GM21447 (cell line): ENCODE measurements at regions not wholly inside any gene's neighbourhood (a gene's known extent, or its start where the extent isn't known, plus 50 kb on each side); places are given as distances from the start of the nearest gene placed in this dataset.
A peak's percentile ranks its signal among the peaks of the same experiment; 100 is the strongest.

Experiments used
- ATAC-seq: cut with Tn5 transposase; IDR thresholded peaks from one replicate; pipeline ENCODE4 v1.9.1; 2021; ENCODE audit not compliant: unreplicated experiment

DNA sequence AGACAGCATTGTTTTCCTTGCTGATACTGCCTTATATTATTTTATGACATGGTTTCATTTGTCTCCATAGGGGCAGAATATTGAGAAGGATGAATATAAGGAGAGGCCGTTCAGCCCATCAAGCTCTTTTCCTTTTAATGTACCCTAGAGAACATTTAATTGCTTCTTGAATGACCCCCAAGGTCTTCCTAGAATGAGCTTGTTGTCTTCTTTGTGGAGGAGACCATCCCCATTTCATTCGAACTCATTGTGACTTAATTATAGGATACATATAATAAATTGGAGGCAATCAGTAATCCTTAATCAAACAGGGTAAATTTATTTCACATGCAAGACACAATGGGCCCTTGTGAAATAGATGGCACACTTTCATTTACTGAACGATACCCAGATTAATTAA, 231.3 kb downstream of the MDFIC start:
- ATAC-seq, result no peak

DNA sequence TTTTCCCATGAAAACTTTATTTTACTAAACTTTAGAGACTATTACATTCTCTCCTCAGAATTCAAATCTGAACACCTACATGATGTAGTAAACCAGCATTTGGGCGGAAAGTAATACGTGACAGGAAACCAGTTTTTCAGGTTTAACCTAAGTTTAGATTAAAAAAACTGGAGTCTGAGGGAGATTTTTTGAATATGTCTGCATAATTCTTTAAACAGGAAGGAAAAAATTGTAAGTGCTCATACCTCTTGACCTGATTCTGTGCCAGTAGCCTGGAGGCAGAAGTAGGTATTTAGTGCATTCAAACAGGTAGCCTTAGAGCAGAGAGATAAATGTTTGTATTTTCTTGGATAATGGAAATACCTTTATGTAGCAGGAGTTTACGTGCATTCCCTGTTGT, 224.3 kb downstream of the MDFIC start:
- no peak for ATAC-seq

DNA sequence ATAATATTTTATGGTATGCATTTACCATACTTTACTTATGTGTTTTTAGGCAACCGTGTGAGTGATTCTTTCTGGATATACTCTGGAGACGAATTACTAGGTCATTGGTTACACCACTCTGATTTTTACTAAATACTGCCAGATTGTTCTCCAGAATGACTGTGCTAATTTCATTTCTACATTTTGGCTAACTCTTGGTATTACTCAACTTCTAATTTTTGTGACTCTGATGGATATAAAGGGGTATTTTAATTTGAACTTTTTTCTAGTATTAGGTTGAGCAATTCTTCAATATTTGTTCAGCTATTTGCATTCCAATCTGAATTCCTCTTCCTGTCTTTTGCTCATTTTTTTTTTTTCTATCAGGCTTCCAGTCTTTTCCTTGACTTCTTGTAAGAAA, 223.6 kb downstream of the MDFIC start:
- no peak for ATAC-seq

DNA sequence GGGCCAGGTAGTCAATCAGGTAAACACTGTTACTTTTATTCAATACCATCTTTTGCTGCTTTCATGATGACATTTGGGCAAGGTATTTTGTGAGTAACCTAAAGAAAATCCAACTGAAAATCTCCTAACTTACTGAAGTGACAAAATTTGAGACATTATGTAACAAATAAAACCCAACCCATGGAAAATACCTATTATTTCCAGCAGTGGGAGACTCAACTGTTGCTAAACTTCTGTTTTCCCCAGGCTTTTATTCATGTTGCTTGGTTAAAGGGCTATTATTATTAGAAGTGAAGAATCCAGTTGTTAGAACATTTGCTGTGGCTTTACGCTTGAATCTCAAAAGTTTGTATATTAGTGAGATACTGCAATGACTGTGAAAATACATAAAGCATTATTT, 215.9 kb downstream of the MDFIC start:
- ATAC-seq, result no peak

DNA sequence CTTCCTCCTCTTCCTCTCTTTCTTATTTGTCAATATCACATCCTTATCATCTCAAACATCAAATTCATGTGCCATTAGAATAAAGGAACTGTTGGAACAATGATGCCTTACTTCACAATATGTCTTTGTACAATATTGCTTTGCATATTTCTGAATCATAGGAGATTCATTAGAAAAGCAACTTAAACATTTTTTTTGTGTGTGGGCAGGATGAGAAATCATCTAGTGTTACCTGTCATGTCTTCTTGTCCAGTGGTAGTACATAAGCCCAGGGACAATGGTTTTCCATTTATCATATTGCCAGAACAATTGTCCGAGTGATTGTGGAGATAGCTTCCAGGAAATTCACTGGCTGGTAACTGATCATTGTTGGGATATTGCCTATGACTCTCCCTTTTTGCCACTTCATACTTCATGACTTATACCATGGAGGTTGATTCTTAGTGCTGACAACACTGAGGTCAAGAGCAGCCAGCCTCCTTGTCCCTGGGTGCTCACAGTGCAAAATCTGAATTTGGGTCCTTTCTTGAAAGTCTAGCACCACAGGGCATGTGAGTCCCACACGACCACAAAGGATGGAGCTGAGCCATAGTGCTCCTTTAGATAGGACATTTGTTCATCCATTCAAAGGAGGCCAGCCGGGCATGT, 215.0 kb downstream of the MDFIC start:
- no peak for ATAC-seq

- ATAC-seq, result peak; percentile 63
Observed at GRCh38 chr7:115135769-115136410, 214.0 kb downstream of the MDFIC start.

DNA sequence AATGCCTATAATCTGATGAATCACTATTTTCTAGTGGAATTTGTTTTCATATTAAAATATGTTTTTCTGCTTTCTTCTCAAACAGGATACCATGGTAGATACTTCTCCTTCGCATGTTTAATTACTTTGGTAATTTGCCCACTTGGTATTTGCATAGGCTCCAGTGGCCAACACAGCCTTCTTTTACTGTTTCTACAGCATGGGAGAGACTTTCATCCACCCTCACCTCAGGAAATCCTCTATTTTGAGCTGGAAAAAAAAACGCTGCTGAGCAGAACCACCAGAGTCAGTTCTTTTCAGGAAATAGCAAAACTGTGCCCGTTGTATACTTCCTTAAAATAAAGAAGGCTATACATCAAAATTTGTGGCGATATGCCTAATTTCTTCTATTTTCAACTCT, 213.3 kb downstream of the MDFIC start:
- ATAC-seq, result no peak

GRCh38 chr7:115133248-115133647, 211.4 kb downstream of the MDFIC start:
- no peak for ATAC-seq

DNA sequence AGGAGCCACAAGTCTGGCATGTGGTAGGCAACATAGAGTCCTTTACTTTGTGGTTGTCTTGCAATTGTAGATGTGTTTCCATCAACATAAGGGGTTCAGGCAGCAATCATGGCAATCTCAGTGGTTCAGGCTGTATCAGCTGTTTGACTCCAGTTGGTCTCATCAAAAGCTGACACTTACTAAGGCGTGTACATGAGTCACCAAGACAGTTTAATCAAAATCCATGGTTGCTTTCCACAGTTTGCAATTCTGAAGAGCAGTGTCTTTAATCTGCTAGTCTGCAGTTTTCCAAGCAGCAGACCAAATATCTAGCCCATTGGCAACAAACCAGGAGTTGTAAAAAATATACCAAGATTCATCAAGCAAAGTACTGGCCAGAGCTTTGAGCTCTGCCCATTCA, 210.2 kb downstream of the MDFIC start:
- ATAC-seq, result no peak

DNA sequence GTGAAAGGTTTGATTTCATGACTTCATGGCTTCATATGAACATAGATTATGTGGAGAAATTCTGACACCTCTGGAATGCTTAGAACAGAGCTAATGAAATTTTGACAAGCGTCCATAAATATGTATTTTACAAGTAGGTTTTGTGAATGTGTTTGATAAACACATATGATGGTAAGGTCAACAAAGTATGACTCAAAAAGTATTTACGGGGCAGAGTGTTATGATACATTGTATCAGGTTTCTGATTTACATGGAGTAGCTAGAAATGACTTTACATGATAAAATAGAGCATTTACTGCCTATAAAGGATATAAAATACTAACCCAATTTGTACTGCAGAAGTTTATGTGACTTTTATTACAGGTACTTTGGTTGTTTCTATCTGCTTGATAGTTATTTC, 206.3 kb downstream of the MDFIC start:
- ATAC-seq, result no peak

DNA sequence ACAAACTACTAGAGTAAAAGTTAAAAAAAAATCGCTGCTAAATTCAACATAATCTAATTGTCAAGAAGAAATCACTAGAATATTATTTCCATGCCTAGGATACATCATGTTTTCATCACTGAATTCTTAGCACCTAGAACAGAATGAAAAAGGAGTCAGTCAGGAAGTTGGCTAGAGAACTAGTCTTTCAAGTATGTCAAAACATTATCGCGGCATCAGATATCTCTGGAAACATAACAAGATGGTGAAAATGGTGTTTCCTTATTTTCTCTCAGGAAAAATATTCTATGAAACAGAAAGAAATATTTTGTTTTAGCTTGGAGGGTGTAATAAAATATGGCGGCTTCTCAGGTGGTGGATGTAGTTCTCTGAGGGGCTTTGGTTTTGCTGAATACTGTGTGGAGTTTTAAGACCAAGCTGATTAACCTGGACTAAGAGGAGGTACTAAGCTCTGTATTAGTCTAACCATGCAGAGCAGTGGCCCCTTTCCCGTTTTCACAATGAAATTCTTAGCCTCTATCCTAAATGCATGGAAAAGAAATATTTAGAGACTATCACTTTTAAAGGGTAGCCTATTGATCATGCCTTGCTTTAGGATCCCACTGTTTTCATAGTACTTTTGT, 205.6 kb downstream of the MDFIC start:
- no peak for ATAC-seq

DNA sequence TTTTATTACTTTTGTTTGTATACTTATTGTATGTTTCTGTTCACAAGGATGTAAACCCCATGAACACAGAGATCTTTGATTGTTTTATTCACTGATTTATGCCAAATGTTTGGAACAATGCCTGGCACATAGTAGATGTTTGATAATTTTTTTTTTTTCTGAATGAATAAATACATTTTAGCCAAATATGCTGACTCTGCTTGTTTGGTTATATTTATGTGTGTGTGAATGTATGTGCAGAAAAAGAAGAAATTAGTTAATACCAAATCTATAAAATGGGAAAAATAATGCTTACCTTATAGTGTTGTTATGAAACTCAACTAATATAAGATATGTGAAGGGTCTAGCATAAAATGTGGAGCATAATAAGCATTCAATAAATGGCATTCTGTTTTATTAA, 203.9 kb downstream of the MDFIC start:
- no peak for ATAC-seq

- no peak for ATAC-seq
Observed at GRCh38 chr7:115125312-115125711, 203.4 kb downstream of the MDFIC start.

GRCh38 chr7:115124409-115124939, 202.6 kb downstream of the MDFIC start:
- no peak for ATAC-seq

GRCh38 chr7:115123441-115123840, 201.5 kb downstream of the MDFIC start:
- no peak for ATAC-seq

- ATAC-seq, result no peak
Observed at GRCh38 chr7:115122388-115122787, 200.5 kb downstream of the MDFIC start.

DNA sequence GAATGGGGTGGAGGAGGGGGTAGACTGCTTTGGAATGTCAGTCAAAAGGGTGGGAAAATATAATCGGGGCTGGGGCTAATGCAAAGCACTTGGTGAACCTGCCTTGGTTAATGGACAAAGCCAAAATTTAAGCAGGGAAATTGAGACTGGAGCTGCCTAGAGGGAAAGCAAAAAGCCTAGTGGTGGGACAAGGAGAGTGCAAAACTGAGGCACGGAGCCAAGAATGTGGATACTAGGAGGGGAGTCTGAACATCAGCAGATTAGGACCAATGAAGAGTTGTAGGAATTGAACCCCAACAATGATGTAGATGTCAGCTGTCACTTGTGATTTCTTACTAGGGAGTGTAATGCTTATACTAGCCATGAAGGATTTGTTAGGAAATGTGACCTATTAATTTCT, 195.9 kb downstream of the MDFIC start:
- ATAC-seq, result no peak

DNA sequence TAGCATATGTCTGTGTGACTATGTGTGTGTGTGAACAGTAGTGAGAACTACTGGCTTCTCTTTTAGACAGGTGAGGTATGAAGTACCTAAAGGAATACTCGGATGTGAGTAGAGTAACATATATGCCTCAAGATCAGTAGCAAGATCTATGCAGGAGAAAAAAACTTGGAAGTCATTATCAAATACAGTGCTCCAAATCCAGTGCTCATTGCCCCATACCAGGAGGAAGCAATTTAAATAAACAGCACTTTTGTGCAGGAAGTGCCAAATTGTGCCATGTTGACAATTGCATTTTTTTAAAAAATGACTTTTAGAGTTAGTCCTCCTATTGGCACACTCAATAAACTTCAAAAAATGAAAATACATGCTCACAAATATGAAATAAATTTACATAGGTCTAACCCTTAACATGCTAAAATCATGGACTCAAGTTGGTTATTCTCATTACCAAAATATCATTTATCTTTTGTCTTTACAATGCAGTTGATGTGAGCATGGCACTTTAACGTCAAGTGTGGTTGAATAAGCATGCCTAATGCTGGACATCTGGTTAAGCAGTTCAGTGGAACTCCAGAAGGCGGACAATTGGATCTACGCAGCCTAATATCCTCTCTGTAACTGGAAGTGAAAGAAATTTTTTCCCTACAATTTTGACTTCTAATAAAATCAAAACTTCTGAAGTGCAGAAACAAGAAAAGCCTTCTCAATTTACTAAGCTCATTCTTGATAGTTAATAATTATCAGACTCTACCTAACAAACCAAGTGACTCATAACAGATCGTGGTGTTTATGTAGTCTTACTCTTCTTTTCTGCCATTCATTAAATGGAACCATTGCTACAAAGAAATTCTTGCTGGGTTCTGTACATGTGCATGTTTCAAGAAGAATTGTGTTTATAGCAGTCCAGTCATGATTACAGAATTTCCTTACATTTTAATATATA, 195.2 kb downstream of the MDFIC start:
- ATAC-seq, result no peak

DNA sequence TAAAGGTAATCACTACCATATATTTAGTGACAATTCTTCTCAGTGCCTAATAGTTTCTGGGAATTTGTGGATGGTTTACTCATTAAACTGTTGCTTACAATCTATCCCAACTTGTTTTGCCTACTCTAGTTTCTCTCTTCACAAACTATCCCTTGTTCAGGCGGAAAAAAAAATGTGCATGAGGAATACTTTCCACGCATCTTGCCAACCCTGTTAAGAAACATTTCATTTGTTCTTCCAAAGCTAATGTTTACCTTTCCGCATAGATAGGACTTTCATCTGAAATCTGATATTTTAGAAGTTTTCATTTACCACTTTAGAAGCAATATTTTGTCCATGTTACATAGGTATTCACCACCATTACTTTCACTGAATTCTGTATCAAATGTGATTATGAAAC, 191.9 kb downstream of the MDFIC start:
- ATAC-seq, result no peak

DNA sequence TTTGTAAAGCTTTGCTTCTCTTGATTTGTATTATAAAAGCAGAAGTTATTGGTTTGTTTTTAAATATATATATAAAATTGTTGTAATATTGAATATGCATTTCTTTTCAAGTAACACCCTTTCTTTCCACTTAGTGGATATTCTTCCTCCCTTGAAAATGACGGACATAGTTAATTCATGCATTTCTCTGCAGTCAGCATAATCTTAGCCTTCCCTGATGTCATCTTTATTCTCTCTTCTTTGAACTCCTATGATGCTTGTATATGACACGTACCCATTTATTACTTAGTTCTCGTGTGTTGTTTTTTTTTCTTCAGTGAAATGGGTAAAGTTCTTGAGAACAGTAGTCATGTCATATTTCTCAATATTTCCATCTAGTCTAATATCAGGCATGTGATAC, 191.2 kb downstream of the MDFIC start:
- ATAC-seq, result no peak

- no peak for ATAC-seq
Observed at GRCh38 chr7:115110523-115110922, 188.6 kb downstream of the MDFIC start.
